Esophagus squamous epithelium (tissue), 5 donors: ENCODE measurements at regions not wholly inside any gene's neighbourhood (a gene's known extent, or its start where the extent isn't known, plus 50 kb on each side); places are given as distances from the start of the nearest gene placed in this dataset.

Experiments
- DNase-seq: peaks from one replicate; lab custom pipeline; 2025; lab: John Stamatoyannopoulos, UW
- H3K27ac ChIP-seq, 4 donors: fragments of 200-600 bp; sonication (generic); one replicate each; pipeline ENCODE4 v1.5.1; 2016 to 2019; ENCODE audit warnings: mild to moderate bottlenecking in 1 of 4
- H3K27me3 ChIP-seq, 4 donors: fragments of 200-600 bp; sonication (generic); 1 replicate in 3 of 4; 2 replicates in 1 of 4; pipeline versions ENCODE4 v1.5.1 to v1.6.0; 2017 to 2021; ENCODE audit warnings: antibody characterized with exemption in 1 of 4
- H3K36me3 ChIP-seq, 3 donors: fragments of 200-600 bp; sonication (generic); one replicate each; pipeline ENCODE4 v1.5.1; 2016 to 2019
- H3K4me1 ChIP-seq, 3 donors: fragments of 200-600 bp; sonication (generic); one replicate each; pipeline ENCODE4 v1.5.1; 2017 to 2019
- H3K4me3 ChIP-seq, 4 donors: fragments of 200-600 bp; sonication (generic); 1 replicate in 3 of 4; 2 replicates in 1 of 4; pipeline ENCODE4 v1.5.1; 2016 to 2019; ENCODE audit warnings: mild to moderate bottlenecking in 2 of 4, moderate library complexity in 1 of 4
- H3K9me3 ChIP-seq, 3 donors: fragments of 200-600 bp; sonication (generic); one replicate each; pipeline ENCODE4 v1.5.1; 2016 to 2019
- POLR2A ChIP-seq, 4 donors: fragments of 450-650 bp; IDR thresholded peaks; one replicate each; pipeline ENCODE4 v1.6.1; 2017; ENCODE audit warnings: antibody characterized with exemption in 4 of 4, mild to moderate bottlenecking in 4 of 4, moderate library complexity in 3 of 4
- WGBS, 2 donors: methylation state at CpG; one replicate each; pipeline ENCODE4 v1.1.5; 2018; 5-methylcytosine and 5-hydroxymethylcytosine counted together
- intact Hi-C: fragments of 100-400 bp; cut with DNase I; formaldehyde crosslinking; loops from one replicate; pipeline ENCODE4 v1.15.0; 2022
- TF ChIP-seq, protein P1 (sequence below), 6 experiments: fragments of 450-650 bp in 4 of 6; fragments of 200-600 bp in 2 of 6; sonication (generic) in 2 of 6; IDR thresholded peaks; one replicate each; pipeline ENCODE4 v1.5.1; 2016 to 2019; ENCODE audit warnings: antibody characterized with exemption in 6 of 6, mild to moderate bottlenecking in 4 of 6, moderate library complexity in 4 of 6
- donor health status: DM: yes; HTN: yes; CAD: no.

DNA sequence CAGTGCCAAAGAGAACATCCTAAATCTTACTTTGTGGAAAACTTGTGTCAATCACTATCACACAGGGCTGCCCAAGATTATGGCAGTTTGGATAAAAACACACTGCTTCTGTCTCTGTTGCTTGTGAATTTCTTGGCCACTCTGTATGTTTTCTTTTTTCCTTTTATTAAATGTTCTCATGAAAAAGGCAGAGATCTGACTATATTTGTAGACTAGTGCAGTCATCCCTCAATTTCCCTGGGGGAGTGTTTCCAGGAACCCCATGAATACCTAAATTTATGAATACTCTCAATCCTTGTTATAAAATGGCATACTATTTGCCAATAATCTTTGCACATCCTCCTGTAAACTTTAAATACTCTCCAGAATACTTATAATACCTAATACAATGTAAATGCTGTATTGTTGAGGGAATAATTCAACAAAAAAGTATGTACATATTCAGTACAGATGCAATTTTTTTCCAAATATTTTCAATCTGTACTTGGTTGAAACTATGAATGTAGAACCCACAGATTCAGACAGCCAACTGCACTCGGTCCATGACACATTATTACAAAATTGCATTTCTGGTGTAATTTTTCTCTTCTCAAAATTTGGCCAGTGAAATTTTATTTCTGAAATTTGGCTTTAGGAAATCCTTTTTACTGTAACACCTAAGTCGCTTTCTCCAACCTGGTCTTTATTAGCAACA lies 391.9 kb upstream of the PRR16 start:
- Histone ChIP-seq H3K27ac (no peak overlapping the region), H3K9me3 (no peaks in the 10 kb centered on the region), H3K4me1 (no peaks in the 10 kb centered on the region), H3K4me3 (no peak overlapping the region), H3K36me3 (no peaks in the 10 kb centered on the region), H3K27me3 (no peaks in the 10 kb centered on the region)
- intact Hi-C loops, result no loop called here
- WGBS, 2 donors, result 78 to 88% methylated on average over 2 of the region's 2 CpGs
- no peak for DNase-seq
- TF ChIP-seq POLR2A (IDR thresholded peaks at IDR 0.05), result no peak
- TF ChIP-seq, protein P1, sequence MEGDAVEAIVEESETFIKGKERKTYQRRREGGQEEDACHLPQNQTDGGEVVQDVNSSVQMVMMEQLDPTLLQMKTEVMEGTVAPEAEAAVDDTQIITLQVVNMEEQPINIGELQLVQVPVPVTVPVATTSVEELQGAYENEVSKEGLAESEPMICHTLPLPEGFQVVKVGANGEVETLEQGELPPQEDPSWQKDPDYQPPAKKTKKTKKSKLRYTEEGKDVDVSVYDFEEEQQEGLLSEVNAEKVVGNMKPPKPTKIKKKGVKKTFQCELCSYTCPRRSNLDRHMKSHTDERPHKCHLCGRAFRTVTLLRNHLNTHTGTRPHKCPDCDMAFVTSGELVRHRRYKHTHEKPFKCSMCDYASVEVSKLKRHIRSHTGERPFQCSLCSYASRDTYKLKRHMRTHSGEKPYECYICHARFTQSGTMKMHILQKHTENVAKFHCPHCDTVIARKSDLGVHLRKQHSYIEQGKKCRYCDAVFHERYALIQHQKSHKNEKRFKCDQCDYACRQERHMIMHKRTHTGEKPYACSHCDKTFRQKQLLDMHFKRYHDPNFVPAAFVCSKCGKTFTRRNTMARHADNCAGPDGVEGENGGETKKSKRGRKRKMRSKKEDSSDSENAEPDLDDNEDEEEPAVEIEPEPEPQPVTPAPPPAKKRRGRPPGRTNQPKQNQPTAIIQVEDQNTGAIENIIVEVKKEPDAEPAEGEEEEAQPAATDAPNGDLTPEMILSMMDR (IDR thresholded peaks at IDR 0.05), result no peak

DNA sequence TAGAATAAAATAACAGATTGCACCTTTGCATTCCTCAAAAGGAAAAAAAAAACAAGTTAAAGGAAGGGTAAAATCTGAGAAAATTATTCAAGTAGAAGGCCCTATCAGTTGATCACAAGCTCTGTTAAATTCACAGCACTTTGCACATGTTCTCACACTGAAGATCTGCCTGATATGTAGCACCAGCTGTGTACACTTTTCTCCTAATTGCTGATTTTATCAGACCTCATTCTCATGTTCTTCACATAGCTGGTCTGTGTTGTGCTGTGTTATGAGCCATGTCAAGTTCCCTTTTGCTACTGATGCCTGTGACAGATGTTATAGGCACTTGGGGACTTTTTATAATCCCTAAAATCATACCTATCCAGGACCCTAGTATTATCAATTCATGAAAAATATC lies 390.4 kb upstream of the PRR16 start:
- Histone ChIP-seq H3K27me3 (no peaks in the 10 kb centered on the region), H3K4me1 (no peaks in the 10 kb centered on the region), H3K27ac (no peak overlapping the region), H3K9me3 (no peaks in the 10 kb centered on the region), H3K36me3 (no peaks in the 10 kb centered on the region), H3K4me3 (no peak overlapping the region)
- intact Hi-C loops, result no loop called here
- no peak for DNase-seq
- TF ChIP-seq, protein P1 (IDR thresholded peaks at IDR 0.05), result no peak
- TF ChIP-seq POLR2A (IDR thresholded peaks at IDR 0.05), result no peak

DNA sequence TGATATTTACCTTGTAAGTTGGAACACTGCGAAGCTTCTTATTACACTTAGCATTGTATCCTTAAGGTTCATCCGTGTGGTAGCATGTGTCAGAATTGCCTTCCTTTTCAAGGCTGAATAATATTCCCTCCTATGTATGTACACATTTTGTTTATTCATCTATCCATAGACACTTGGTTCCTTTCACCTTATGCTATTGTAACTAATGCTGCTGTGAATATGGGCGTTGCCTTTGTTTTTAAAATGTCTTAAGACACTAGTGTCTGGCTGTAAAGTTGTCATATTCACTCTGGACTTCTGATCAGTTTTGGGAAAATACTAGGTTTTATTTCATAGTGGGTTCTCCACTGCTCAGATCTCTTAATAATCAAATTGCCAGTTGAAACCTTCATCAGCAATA lies 383.3 kb upstream of the PRR16 start:
- TF ChIP-seq POLR2A (IDR thresholded peaks at IDR 0.05), result no peak
- TF ChIP-seq, protein P1 (IDR thresholded peaks at IDR 0.05), result no peak
- H3K27ac ChIP-seq, result no peak overlapping the region
- H3K4me3 ChIP-seq, result no peak overlapping the region
- intact Hi-C loops, result no loop called here
- DNase-seq, result no peak
- H3K9me3 ChIP-seq, result no peaks in the 10 kb centered on the region
- no peaks in the 10 kb centered on the region for H3K27me3 ChIP-seq
- WGBS, 2 donors, result 47 to 55% methylated on average over 3 of the region's 3 CpGs
- H3K36me3 ChIP-seq, result no peaks in the 10 kb centered on the region
- no peaks in the 10 kb centered on the region for H3K4me1 ChIP-seq

DNA sequence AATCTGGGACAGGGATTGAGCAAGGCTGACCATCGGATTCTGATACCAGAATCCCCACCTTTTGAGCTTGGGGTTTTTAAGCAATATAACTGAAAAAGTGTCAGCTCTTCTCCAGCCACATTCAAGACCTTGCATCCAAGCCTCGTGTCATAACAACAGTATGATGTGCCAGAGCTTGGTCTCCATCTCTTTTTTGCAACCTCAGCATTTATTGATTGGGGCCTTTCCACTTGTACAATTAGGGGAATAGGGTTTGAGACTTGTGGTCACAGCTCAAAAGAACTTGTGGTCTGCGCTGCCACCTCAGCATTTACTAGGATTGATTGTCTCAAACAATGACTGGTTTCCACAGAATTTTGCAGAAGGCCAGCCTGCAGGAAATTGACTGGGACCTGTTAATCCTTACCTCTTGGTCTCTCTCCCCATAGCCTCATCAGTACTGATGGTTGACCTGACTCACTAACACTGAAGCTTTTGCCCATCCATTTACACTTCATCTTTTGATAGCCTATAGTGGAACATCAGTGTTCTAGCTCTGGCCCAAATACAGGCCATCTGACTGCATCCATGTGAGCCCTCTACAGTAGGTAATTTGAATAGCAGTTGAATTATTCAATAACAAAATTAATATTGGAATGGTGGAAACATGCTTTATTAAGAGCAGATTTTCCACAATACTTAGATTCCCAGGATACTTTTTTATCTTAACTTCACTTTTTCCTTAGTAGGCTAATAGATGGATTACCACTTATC lies 381.6 kb upstream of the PRR16 start:
- no peak for DNase-seq
- WGBS, 2 donors, result 60 to 87% methylated on average over 3 of the region's 3 CpGs
- Histone ChIP-seq H3K36me3 (no peaks in the 10 kb centered on the region), H3K4me3 (no peak overlapping the region), H3K4me1 (no peaks in the 10 kb centered on the region), H3K27me3 (no peaks in the 10 kb centered on the region), H3K27ac (no peak overlapping the region), H3K9me3 (no peaks in the 10 kb centered on the region)
- intact Hi-C loops, result no loop called here
- TF ChIP-seq, protein P1 (IDR thresholded peaks at IDR 0.05), result no peak
- TF ChIP-seq POLR2A (IDR thresholded peaks at IDR 0.05), result no peak

DNA sequence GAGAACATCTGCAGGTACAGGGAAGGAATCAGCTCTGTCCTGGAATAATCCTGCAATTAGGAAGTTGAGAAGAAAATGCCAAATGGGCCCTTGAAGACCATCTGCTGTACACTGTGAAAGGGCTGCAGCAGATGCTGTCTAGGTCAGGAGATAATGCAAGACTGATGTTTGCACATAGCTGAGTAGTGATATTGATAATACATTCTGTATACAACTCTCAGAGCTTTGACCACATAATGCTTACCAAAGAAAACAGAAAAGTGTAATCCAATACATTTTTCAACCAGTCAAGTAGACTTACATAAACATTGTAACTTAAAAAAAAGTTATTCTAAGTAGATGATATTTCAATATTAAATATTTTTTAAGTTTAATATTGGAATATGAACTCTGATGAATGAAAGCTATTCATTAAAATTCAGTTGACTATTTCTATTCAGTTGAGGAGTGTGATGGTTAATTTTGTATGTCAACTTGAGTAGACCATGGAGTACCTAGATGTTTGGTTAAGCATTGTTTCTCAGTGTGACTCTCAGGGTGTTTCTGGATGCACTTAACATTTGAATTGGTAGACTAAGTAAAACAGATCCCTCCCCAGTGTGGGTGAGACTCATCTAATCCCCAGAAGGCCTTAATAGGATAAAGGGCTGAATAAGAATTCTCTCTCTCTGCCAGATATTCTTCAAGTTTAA lies 380.1 kb upstream of the PRR16 start:
- TF ChIP-seq, protein P1 (IDR thresholded peaks at IDR 0.05), result no peak
- no peak overlapping the region for H3K4me3 ChIP-seq

More for the DNA sequence above, 380.1 kb upstream of the PRR16 start:
- H3K27ac ChIP-seq, result no peak overlapping the region
- no peaks in the 10 kb centered on the region for H3K27me3 ChIP-seq
- no peak for DNase-seq
- intact Hi-C loops, result no loop called here
- H3K36me3 ChIP-seq, result no peaks in the 10 kb centered on the region
- no peaks in the 10 kb centered on the region for H3K9me3 ChIP-seq
- no peaks in the 10 kb centered on the region for H3K4me1 ChIP-seq
